Stomach (tissue), 4 donors: ENCODE measurements at regions not wholly inside any gene's neighbourhood (a gene's known extent, or its start where the extent isn't known, plus 50 kb on each side); places are given as distances from the start of the nearest gene placed in this dataset.

Experiments used
- EP300 ChIP-seq: sonication (generic); formaldehyde crosslinking; IDR thresholded peaks from one replicate; pipeline ENCODE4 v1.6.1; 2017; ENCODE audit warnings: antibody characterized with exemption
- POLR2AphosphoS5 ChIP-seq, 3 donors: sonication (generic); formaldehyde crosslinking; IDR thresholded peaks; one replicate each; pipeline ENCODE4 v1.6.1; 2016; ENCODE audit warnings: antibody characterized with exemption in 3 of 3
- TF ChIP-seq, protein P1 (sequence below), 7 experiments: fragments of 450-650 bp in 4 of 7; fragments of 200-600 bp in 3 of 7; sonication (generic) in 3 of 7; IDR thresholded peaks; one replicate each; pipeline ENCODE4 v1.5.1; 2016 to 2019; ENCODE audit warnings: antibody characterized with exemption in 7 of 7, control low read depth in 2 of 7, mild to moderate bottlenecking in 1 of 7

GRCh38 chr2:101534149-101534611 is 59.3 kb upstream of the RFX8 start:
- TF ChIP-seq, protein P1, sequence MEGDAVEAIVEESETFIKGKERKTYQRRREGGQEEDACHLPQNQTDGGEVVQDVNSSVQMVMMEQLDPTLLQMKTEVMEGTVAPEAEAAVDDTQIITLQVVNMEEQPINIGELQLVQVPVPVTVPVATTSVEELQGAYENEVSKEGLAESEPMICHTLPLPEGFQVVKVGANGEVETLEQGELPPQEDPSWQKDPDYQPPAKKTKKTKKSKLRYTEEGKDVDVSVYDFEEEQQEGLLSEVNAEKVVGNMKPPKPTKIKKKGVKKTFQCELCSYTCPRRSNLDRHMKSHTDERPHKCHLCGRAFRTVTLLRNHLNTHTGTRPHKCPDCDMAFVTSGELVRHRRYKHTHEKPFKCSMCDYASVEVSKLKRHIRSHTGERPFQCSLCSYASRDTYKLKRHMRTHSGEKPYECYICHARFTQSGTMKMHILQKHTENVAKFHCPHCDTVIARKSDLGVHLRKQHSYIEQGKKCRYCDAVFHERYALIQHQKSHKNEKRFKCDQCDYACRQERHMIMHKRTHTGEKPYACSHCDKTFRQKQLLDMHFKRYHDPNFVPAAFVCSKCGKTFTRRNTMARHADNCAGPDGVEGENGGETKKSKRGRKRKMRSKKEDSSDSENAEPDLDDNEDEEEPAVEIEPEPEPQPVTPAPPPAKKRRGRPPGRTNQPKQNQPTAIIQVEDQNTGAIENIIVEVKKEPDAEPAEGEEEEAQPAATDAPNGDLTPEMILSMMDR (IDR thresholded peaks at IDR 0.05) = no peak
- TF ChIP-seq EP300 (no peak), POLR2AphosphoS5 (IDR thresholded peaks at IDR 0.05) (no peak)
